ENCODE measurements at regions not wholly inside any gene's neighbourhood (a gene's known extent, or its start where the extent isn't known, plus 50 kb on each side); places are given as distances from the start of the nearest gene placed in this dataset.

GRCh38 chr6:18675881-18676280 is 288.7 kb downstream of the RNF144B start:
- no peak for DNase-seq

GRCh38 chr6:18676548-18676947 is 289.4 kb downstream of the RNF144B start:
- DNase-seq: no peak

- DNase-seq: no peak
These were observed 293.7 kb downstream of the RNF144B start for GRCh38 chr6:18680842-18681241.

- DNase-seq: peak; percentile 78
These were observed 294.8 kb downstream of the RNF144B start for GRCh38 chr6:18681832-18682503.

- DNase-seq: no peak
These were observed 297.2 kb downstream of the RNF144B start for GRCh38 chr6:18684343-18684742.

- no peak for DNase-seq
These were observed 306.0 kb downstream of the RNF144B start for GRCh38 chr6:18692929-18693685.

- no peak for DNase-seq
These were observed 306.7 kb downstream of the RNF144B start for GRCh38 chr6:18693881-18694280.

GRCh38 chr6:18703546-18703945 is 316.4 kb downstream of the RNF144B start:
- no peak for DNase-seq

GRCh38 chr6:18707714-18708439 is 320.7 kb downstream of the RNF144B start:
- DNase-seq: no peak

GRCh38 chr6:18712595-18712994 is 325.4 kb downstream of the RNF144B start:
- DNase-seq: no peak

GRCh38 chr6:18720075-18720474 is 332.9 kb downstream of the RNF144B start:
- no peak for DNase-seq

- DNase-seq: no peak
These were observed 336.9 kb downstream of the RNF144B start for GRCh38 chr6:18724056-18724455.

- DNase-seq: no peak
These were observed 338.3 kb downstream of the RNF144B start for GRCh38 chr6:18725449-18725848.

- DNase-seq: no peak
These were observed 346.9 kb downstream of the RNF144B start for GRCh38 chr6:18733921-18734550.

GRCh38 chr6:18741741-18742140 is 354.6 kb downstream of the RNF144B start:
- DNase-seq: no peak

GRCh38 chr6:18742406-18742805 is 355.3 kb downstream of the RNF144B start:
- DNase-seq: no peak

GRCh38 chr6:18746727-18747126 is 359.6 kb downstream of the RNF144B start:
- DNase-seq: no peak

GRCh38 chr6:18748314-18748713 is 361.2 kb downstream of the RNF144B start:
- DNase-seq: no peak

- no peak for DNase-seq
These were observed 365.3 kb downstream of the RNF144B start for GRCh38 chr6:18752278-18753068.

- no peak for DNase-seq
These were observed 365.9 kb downstream of the RNF144B start for GRCh38 chr6:18753076-18753475.

- no peak for DNase-seq
These were observed 375.9 kb downstream of the RNF144B start for GRCh38 chr6:18763086-18763485.

- no peak for DNase-seq
These were observed 397.6 kb downstream of the RNF144B start for GRCh38 chr6:18784794-18785193.

Data from DMS79 treated with DMSO at 0.1 percent for 48 hours (cell line).